Activated T-cell treated with anti-CD3 and anti-CD28 coated beads, Interleukin-2, amount 50 U/mL, for 72 hours (primary cell): ENCODE measurements at regions not wholly inside any gene's neighbourhood (a gene's known extent, or its start where the extent isn't known, plus 50 kb on each side); places are given as distances from the start of the nearest gene placed in this dataset.
"Not testable (repeated sequence)": the region's sequence is repeated elsewhere in the genome, so short reads cannot be mapped to it uniquely, and the experiment has no call there.

Source experiments
- ATAC-seq, 2 donors: fragments of 150-1000 bp; cut with Tn5 transposase; replicated peaks in 1 of 2; 2 replicates each; pipeline ENCODE4 v1.10.0; 2021; ENCODE audit warnings: moderate library complexity in 2 of 2, mild to moderate bottlenecking in 1 of 2
- DNase-seq, 2 donors: peaks; one replicate each; pipeline ENCODE4 v3.0.0; 2021 to 2022; ENCODE audit warnings: mixed read lengths in 1 of 2
- H3K27ac Mint-ChIP-seq: one replicate; pipeline ENCODE4 v1.8.0; 2022; ENCODE audit warnings: mild to moderate bottlenecking, moderate library complexity, mixed read lengths
- H3K27me3 Mint-ChIP-seq: one replicate; pipeline ENCODE4 v1.8.0; 2022; ENCODE audit warnings: low read depth, mixed read lengths
- H3K36me3 Mint-ChIP-seq, 2 donors: one replicate each; pipeline ENCODE4 v1.8.0; 2022; ENCODE audit warnings: mixed read lengths in 2 of 2, mild to moderate bottlenecking in 1 of 2; ENCODE audit not compliant: insufficient read depth in 2 of 2
- H3K4me1 Mint-ChIP-seq: one replicate; pipeline ENCODE4 v1.8.0; 2022; ENCODE audit warnings: low read depth, mixed read lengths
- H3K4me3 Mint-ChIP-seq, 2 donors: one replicate each; pipeline ENCODE4 v1.8.0; 2022; ENCODE audit warnings: mild to moderate bottlenecking in 2 of 2, mixed read lengths in 2 of 2, moderate library complexity in 2 of 2
- H3K9me3 Mint-ChIP-seq, 2 donors: one replicate each; pipeline ENCODE4 v1.8.0; 2022; ENCODE audit warnings: mixed read lengths in 2 of 2

DNA sequence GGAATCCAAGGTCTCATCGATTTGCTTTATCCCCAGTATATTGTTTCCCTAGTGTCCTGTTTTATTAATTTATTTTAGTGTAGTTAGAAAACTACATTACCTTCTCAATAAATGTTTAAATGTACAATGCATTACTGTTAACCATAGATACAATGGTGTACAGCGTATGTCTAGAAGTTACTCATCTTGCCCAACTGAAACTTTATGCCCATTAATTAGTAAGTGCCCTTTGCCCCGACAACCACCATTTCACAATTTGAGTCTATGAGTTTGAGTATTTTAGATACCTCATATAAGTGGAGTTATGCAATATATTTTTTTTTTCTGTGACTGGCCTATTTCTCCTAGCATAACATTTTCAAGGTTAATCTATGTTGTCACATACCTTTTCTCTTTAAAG is 1343.0 kb upstream of the SLC39A10 start:
- H3K36me3 Mint-ChIP-seq: no peaks in the 10 kb centered on the region
- H3K4me3 Mint-ChIP-seq: no peak overlapping the region
- ATAC-seq (no peak), DNase-seq (no peak)
- H3K4me1 Mint-ChIP-seq: no peaks in the 10 kb centered on the region
- H3K9me3 Mint-ChIP-seq: no peaks in the 10 kb centered on the region
- no peaks in the 10 kb centered on the region for H3K27me3 Mint-ChIP-seq
- no peak overlapping the region for H3K27ac Mint-ChIP-seq

DNA sequence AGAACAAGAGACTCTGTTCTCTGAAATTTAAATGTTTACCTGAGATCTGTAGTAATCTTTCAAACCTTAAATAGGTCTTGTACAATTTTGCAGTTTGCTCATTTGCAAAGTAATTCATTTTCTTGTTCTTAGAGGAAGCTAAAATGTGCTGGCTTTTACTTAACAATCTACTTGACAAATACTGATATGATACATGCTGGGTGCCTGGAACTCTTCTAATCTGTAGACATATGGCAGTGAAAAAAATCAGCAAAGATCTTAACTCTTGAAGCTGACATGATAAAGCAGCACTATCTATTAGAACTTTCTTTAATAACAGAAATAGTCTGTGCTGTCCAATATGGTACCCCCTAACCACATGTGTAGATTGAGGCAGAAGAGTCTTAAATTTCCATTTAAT is 1352.8 kb upstream of the SLC39A10 start:
- Mint-ChIP-seq H3K4me3 (no peak overlapping the region), H3K9me3 (no peaks in the 10 kb centered on the region), H3K4me1 (no peaks in the 10 kb centered on the region), H3K27ac (no peak overlapping the region), H3K36me3 (no peaks in the 10 kb centered on the region), H3K27me3 (no peaks in the 10 kb centered on the region)
- ATAC-seq: no peak
- no peak for DNase-seq

DNA sequence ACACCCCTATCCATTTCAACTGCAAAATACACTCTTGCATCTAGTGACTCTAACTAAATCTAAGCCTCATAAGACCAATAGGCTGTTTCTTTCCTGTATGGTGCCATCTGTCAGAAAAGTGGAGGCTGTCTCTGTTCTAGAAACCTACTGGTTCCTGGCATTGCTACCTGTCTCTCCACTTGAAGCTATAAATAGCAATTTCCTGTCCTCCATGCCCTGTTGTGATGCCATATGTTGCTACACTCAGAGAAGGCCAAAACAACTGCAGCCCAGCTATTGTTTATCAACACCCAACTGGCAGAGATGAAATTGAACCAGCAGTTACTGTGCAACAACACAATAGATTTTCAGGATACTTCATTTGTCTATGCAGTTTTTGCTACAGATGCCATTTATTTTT is 1355.1 kb upstream of the SLC39A10 start:
- no peaks in the 10 kb centered on the region for H3K36me3 Mint-ChIP-seq
- no peaks in the 10 kb centered on the region for H3K27me3 Mint-ChIP-seq
- peaks cover 0 to 2% of the 10 kb centered on the region in 2 donors for H3K9me3 Mint-ChIP-seq
- H3K27ac Mint-ChIP-seq: no peak overlapping the region
- DNase-seq (no peak), ATAC-seq (no peak)
- H3K4me1 Mint-ChIP-seq: no peaks in the 10 kb centered on the region
- H3K4me3 Mint-ChIP-seq: no peak overlapping the region

DNA sequence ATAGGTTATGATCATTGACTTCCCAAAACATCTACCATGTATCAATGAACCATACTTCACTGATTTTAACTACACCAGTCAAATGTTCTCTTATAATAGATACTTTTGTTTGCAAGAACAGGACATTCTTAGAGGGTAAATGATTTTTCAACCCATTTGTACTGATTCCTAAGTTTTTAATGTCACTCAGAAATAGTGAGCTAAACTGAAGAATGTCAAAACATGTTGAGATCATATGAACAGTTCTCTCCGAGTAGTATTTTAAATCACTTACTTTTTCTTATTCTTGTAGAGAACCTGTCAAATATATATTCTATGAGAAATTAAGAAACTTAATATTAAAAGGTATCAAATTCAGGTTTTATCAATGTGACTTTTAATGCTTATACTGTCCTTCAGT is 1362.9 kb upstream of the SLC39A10 start:
- DNase-seq: no peak
- Mint-ChIP-seq H3K27me3 (no peaks in the 10 kb centered on the region), H3K9me3 (peaks cover 0 to 2% of the 10 kb centered on the region in 2 donors), H3K4me3 (no peak overlapping the region), H3K27ac (no peak overlapping the region), H3K4me1 (no peaks in the 10 kb centered on the region), H3K36me3 (no peaks in the 10 kb centered on the region)
- no peak for ATAC-seq

DNA sequence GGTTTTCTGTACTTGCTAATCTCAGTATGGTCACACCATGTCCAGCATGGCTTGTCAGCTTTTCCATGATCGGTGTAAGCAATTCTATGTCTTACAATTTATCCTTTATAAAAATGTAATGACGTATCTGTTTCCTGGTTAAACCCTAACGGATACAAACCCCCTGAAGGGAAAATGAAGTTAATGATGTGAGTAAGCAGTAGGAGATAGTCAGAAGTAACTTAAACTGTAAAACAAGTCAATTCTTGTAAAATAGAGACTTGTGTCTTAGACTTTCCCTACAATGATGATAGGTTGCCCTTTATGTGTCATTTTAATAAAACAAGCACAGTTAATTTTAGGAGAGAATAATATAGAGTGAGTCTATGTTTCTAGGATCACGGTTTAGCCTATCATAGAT is 1365.9 kb upstream of the SLC39A10 start:
- H3K9me3 Mint-ChIP-seq: no peaks in the 10 kb centered on the region
- H3K27me3 Mint-ChIP-seq: no peaks in the 10 kb centered on the region
- no peaks in the 10 kb centered on the region for H3K36me3 Mint-ChIP-seq
- H3K4me3 Mint-ChIP-seq: no peak overlapping the region
- ATAC-seq: no peak
- no peak overlapping the region for H3K27ac Mint-ChIP-seq
- no peak for DNase-seq
- H3K4me1 Mint-ChIP-seq: no peaks in the 10 kb centered on the region

DNA sequence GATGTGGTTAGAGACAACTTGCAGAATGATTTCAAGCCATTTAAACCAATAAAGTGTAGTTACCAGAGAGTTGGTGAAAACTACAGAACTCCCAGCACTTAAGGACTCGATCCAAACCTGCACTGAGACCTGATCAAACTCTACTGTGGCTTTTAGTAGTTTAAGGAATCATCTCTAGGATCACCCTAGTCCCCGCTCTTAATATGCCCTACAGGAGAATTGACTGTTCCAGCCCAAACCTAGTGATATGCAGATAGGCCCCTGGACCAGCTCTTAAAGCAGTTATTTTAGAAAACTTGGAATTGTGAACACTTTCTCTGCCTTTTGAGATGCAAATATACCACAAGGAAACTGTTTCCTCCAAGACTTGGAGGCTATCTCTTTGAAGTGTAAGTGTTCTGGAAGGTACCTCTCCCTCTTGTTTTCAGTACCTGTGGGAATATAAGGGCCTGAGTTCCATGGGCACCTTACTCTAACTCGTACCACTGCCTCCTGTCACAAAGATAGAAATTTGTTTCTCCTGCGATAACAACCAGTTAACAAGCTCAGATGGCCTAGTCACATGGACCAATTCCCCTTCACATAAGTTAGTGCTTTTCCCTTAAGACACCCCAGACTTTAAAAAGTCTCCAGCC is 1367.2 kb upstream of the SLC39A10 start:
- Mint-ChIP-seq H3K36me3 (no peaks in the 10 kb centered on the region), H3K27me3 (no peaks in the 10 kb centered on the region), H3K4me3 (no peak overlapping the region), H3K4me1 (no peaks in the 10 kb centered on the region), H3K9me3 (no peaks in the 10 kb centered on the region), H3K27ac (no peak overlapping the region)
- ATAC-seq: no peak
- DNase-seq: no peak

DNA sequence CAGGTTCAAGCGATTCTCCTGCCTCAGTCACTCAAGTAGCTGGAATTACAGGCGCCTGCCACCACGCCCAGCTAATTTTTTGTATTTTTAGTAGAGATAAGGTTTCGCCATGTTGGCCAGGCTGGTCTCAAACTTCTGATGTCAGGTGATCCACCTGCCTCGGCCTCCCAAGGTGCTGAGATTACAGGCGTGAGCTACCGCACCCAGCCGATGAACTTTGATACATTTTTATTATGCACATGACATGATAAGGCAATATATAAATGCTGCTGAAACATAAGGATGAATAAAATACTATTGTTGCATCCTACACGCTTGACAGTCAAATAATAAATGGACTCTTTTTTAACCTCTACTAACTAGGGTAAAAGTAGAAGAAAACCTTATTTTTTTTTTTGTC is 1380.4 kb upstream of the SLC39A10 start:
- ATAC-seq, H3K9me3 Mint-ChIP-seq, H3K4me3 Mint-ChIP-seq, H3K27me3 Mint-ChIP-seq, H3K36me3 Mint-ChIP-seq, H3K27ac Mint-ChIP-seq, H3K4me1 Mint-ChIP-seq, DNase-seq: not testable (repeated sequence)

DNA sequence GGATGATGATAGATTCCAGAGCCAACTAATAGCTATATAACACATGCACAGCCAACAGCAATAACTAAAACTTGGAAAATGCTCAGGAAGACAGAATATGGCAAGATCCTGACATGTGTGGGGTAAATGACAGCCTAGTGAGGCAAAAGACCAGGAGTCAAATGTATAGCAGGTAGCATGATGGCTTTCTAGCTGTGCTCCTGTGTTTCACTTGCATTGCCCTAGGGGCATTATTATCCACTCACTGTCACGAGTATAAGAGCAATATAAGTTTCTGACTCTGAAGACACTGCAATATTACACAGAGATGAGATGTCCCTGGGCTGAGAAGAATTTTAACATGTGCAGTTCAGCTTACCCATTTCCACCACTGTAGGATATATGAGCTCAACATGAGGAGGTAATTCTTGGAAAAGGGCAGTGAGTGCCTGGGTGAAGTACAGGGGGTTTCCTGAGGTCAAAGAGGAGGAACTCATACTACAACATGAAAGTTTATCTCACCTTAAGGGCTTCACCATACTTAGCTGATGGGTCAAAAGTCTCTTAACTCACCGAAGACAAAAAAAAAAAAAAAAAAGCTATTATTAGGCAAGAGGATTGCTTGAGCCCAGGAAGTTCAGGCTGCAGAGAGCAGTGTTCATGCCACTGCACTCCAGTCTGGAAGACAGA is 1385.6 kb upstream of the SLC39A10 start:
- no peaks in the 10 kb centered on the region for H3K9me3 Mint-ChIP-seq
- H3K4me1 Mint-ChIP-seq: no peaks in the 10 kb centered on the region
- no peak for DNase-seq
- ATAC-seq: no peak
- H3K27me3 Mint-ChIP-seq: no peaks in the 10 kb centered on the region
- H3K4me3 Mint-ChIP-seq: no peak overlapping the region
- no peaks in the 10 kb centered on the region for H3K36me3 Mint-ChIP-seq
- H3K27ac Mint-ChIP-seq: no peak overlapping the region

DNA sequence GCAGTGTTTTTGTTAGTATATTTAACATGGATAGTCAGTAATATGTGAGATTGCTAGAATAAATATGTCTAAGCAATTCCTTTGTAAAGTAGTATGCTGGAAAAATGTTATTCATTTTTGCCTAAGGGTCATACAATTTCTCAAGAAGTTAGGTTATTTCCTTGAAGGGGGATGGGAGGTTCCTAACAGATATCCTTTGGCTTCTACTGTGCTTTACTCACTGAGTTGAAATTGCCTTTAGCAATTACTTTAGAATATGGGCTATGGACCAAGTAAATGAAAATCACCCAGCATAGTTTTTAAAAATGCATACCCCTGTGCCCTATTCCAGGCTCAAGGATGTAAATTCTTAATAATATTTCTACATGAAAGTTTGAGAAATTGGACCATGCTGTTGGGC is 1386.4 kb upstream of the SLC39A10 start:
- H3K9me3 Mint-ChIP-seq: no peaks in the 10 kb centered on the region
- H3K4me3 Mint-ChIP-seq: no peak overlapping the region
- no peaks in the 10 kb centered on the region for H3K4me1 Mint-ChIP-seq
- no peak for ATAC-seq
- no peaks in the 10 kb centered on the region for H3K27me3 Mint-ChIP-seq
- H3K27ac Mint-ChIP-seq: no peak overlapping the region
- DNase-seq: no peak
- no peaks in the 10 kb centered on the region for H3K36me3 Mint-ChIP-seq

DNA sequence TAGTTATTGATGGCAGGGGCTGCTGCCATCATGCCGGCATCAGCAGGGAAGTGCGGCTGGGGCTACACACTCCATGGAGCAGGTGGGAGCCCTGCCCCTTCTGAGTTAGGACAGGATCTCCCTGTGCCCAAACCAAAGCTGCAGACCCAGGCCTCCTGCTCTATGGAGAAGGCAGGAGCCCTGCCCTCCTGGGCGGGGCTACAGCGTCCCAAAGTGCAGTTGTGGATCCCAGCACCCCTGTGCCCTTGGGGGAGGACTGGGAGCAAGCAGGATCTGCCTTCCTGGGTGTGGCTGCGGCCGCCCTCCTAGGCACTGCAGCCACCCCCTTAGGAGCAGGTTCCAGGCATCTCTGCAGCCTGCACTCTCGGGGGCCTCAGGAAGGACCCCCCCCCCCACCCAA is 1392.4 kb upstream of the SLC39A10 start:
- H3K27me3 Mint-ChIP-seq: peaks cover 6% of the 10 kb centered on the region
- no peaks in the 10 kb centered on the region for H3K36me3 Mint-ChIP-seq
- DNase-seq (no peak), ATAC-seq (no peak)
- H3K27ac Mint-ChIP-seq: no peak overlapping the region
- no peaks in the 10 kb centered on the region for H3K9me3 Mint-ChIP-seq
- no peak overlapping the region for H3K4me3 Mint-ChIP-seq
- no peaks in the 10 kb centered on the region for H3K4me1 Mint-ChIP-seq

DNA sequence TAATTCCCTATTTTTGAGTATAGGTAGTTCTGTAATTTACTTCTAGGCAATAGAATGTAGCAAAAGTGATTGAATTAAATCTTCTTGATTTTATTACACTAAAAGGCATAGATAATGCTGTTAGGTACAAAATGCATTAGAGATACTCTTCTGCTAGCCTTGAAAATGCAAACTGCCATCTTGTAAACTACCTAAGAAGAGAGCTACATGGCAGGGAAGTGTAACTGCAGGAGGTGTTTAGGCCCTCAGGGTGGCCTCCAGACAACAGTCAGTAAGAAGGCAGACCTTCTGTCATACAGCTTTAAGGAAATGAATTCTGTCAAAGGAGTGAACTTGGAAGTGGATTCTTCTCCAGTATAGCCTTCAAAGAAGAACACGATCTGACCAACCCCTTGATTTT is 1396.8 kb upstream of the SLC39A10 start:
- Mint-ChIP-seq H3K9me3 (no peaks in the 10 kb centered on the region), H3K36me3 (no peaks in the 10 kb centered on the region), H3K4me1 (no peaks in the 10 kb centered on the region), H3K27ac (no peak overlapping the region), H3K27me3 (peaks cover 6% of the 10 kb centered on the region), H3K4me3 (no peak overlapping the region)
- ATAC-seq (no peak), DNase-seq (no peak)

DNA sequence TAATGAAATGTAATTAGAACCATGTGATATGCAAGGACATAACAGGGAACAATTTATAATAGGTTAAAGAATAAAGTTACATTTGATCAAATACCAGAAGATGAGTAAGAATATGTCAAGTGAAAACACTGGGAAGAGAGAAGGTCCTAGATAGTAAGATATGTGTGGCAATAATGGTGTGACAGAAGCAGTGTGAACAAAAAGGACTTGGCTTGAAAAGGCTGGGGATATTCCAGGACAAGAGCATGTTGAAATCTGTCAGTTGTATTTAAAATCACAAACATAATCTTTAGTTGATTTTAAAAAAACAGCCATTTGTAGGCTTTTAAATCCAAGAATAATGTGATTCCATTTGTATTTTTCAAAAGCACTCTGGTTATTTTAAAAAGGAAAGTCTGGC is 1399.9 kb upstream of the SLC39A10 start:
- ATAC-seq (no peak), DNase-seq (no peak)
- H3K27ac Mint-ChIP-seq: no peak overlapping the region
- H3K36me3 Mint-ChIP-seq: no peaks in the 10 kb centered on the region
- H3K9me3 Mint-ChIP-seq: no peaks in the 10 kb centered on the region
- no peak overlapping the region for H3K4me3 Mint-ChIP-seq
- no peaks in the 10 kb centered on the region for H3K27me3 Mint-ChIP-seq
- H3K4me1 Mint-ChIP-seq: no peaks in the 10 kb centered on the region

DNA sequence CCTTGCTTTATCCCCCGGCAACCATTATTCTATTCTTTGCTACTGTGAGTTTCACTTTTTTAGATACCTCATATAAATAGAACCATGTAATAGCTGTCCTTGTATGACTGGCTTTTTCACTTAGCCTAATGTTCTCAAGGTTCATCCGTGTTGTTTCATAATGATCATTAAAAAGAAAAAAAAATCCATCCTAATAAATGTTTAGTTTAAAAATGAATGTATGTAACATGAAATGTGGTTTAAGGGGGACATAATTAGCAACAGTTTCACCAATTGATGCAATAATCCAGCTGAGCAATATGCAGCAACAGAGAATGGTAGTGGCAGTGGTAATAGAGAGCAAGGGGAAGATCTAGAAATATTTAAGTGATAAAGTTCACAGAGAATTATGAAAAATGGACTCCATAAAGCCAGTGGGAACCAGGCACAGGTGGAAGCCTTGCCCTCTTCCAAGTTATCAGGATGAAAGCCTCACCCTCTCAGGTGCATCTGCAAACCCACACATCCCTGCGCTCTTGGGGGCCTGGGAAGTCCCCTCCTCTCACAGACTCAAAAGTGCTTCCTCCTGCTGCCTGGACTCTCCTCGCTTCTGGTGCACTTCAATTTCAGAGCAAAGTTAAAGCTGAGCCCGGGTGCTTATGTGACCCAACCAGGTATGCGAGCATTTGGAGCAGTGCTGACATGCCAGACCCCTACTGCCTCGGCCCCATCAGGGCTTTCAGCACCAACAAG is 1403.3 kb upstream of the SLC39A10 start:
- H3K4me3 Mint-ChIP-seq: no peak overlapping the region
- peaks cover 1 to 2% of the 10 kb centered on the region in 2 donors for H3K9me3 Mint-ChIP-seq
- no peaks in the 10 kb centered on the region for H3K27me3 Mint-ChIP-seq
- DNase-seq (no peak), ATAC-seq (no peak)
- no peaks in the 10 kb centered on the region for H3K4me1 Mint-ChIP-seq
- H3K27ac Mint-ChIP-seq: no peak overlapping the region
- H3K36me3 Mint-ChIP-seq: no peaks in the 10 kb centered on the region

DNA sequence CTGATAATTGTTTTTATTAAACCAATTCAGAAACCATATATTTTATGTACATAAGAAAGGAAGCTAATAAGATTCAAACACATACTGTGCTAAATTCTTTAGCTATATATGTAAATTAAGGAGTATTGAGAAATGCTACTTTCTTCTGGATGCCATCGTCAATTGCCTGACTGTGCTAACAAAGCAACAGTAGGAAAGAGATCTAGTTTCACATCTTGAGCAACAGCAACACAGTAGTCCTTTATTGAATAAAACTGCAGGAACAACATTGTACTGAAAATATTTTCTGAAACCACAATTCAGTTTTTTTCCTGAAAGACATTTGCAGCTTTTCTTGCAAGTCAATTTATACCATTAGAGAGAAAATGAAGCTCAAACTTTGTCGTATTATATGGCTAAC is 1404.9 kb upstream of the SLC39A10 start:
- no peak overlapping the region for H3K4me3 Mint-ChIP-seq
- peaks cover 1 to 2% of the 10 kb centered on the region in 2 donors for H3K9me3 Mint-ChIP-seq
- no peaks in the 10 kb centered on the region for H3K36me3 Mint-ChIP-seq
- no peak for DNase-seq
- no peak overlapping the region for H3K27ac Mint-ChIP-seq
- H3K27me3 Mint-ChIP-seq: no peaks in the 10 kb centered on the region
- no peaks in the 10 kb centered on the region for H3K4me1 Mint-ChIP-seq
- no peak for ATAC-seq
